ENCODE measurements at regions not wholly inside any gene's neighbourhood (a gene's known extent, or its start where the extent isn't known, plus 50 kb on each side); places are given as distances from the start of the nearest gene placed in this dataset.

DNA sequence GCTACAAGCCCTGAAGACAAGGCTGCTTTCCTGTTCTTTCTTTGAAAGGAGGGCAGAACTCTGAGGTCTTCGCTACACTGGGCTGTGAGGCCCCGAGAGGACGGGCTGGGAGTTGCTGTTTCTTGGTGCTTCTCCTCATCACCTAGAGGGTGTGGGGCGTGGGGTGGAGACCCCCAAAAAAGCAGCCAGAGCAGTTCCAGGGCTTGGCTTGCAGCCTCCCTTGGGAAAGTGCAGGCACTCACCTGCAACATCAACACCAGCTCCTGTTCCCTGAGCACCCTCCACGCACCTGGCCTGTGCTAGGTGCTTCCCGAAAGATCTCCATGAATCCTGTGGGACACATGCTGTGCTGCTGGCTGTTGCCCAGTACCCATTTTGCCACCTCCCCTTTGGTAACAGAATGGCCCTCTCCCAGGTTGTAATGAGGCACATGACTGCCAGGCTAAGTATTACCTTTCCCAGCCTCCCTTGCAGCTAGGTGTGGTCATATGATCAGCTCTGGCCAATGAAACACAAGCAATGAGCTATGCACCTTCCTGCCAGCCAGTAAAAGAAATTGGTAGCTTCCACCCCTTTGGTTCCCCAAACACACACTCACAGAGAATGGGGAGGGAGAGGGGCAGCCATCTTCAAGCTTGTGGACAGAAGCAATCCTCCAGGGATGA is 146.0 kb downstream of the C9orf50 start:
- TF ChIP-seq, protein P1, sequence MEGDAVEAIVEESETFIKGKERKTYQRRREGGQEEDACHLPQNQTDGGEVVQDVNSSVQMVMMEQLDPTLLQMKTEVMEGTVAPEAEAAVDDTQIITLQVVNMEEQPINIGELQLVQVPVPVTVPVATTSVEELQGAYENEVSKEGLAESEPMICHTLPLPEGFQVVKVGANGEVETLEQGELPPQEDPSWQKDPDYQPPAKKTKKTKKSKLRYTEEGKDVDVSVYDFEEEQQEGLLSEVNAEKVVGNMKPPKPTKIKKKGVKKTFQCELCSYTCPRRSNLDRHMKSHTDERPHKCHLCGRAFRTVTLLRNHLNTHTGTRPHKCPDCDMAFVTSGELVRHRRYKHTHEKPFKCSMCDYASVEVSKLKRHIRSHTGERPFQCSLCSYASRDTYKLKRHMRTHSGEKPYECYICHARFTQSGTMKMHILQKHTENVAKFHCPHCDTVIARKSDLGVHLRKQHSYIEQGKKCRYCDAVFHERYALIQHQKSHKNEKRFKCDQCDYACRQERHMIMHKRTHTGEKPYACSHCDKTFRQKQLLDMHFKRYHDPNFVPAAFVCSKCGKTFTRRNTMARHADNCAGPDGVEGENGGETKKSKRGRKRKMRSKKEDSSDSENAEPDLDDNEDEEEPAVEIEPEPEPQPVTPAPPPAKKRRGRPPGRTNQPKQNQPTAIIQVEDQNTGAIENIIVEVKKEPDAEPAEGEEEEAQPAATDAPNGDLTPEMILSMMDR (IDR thresholded peaks at IDR 0.05; ENCODE audit: low read depth, low read length), result no peak
- no peak overlapping the region for H3K4me3 ChIP-seq (ENCODE audit: low read depth, low read length)

DNA sequence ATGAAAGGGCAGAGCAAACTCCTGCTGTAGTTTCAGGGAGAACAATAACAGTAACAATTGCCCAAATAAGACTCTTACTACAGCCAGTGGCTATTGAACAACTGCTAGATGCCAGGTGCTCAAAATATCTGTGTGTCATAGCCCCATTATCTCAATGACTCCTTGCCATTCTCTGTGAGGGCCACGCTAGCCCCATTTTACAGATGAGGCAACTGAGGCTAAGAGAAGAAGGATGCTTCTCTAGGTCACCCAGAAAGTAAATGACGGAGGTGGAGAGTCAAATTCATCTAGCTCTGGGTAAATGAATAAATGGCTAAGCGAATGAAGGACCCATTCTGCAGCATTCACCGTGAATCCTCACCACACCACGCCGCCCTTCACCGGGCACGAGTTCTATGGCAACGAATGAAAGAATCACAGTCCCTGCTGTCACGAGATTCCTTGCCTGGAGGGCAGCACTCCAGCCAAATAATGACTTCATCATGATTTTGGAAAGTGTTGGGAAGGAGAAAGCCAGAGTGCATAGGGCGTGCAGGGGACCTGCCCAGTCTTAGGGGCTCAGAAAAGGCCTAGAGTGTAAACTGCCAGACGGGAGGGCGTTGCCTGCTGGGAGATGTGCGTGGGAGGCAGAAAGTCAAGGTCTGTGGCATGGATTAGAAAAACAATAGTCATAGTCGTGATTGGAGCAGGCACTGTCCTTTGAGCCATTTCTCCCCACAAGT is 147.2 kb downstream of the C9orf50 start:
- H3K4me3 ChIP-seq (ENCODE audit: low read depth, low read length), result no peak overlapping the region
- TF ChIP-seq, protein P1 (IDR thresholded peaks at IDR 0.05; ENCODE audit: low read depth, low read length), result no peak

DNA sequence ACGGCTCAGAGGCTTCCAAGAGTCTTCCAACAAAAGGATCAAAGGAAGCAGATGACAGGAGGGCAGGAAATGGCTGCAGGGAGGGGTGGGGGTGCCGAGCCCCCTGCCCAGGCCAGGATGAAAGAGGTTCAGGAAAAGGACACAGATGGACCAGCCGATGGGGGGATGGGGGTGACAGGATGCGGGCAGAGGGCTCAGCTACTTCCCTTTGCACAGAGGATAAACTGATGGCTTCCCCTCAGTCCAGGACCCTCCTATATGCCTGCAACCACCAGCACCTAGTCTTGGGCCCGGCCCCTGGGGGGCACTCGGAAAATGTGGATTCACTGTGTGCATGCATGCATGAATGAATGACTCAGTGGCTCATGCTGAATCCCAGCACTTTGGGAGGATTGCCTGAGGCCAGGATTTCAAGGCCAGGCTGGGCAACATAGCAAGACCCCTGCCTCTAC is 148.2 kb downstream of the C9orf50 start:
- TF ChIP-seq, protein P1 (IDR thresholded peaks at IDR 0.05; ENCODE audit: low read depth, low read length), result no peak
- H3K4me3 ChIP-seq (ENCODE audit: low read depth, low read length), result no peak overlapping the region

DNA sequence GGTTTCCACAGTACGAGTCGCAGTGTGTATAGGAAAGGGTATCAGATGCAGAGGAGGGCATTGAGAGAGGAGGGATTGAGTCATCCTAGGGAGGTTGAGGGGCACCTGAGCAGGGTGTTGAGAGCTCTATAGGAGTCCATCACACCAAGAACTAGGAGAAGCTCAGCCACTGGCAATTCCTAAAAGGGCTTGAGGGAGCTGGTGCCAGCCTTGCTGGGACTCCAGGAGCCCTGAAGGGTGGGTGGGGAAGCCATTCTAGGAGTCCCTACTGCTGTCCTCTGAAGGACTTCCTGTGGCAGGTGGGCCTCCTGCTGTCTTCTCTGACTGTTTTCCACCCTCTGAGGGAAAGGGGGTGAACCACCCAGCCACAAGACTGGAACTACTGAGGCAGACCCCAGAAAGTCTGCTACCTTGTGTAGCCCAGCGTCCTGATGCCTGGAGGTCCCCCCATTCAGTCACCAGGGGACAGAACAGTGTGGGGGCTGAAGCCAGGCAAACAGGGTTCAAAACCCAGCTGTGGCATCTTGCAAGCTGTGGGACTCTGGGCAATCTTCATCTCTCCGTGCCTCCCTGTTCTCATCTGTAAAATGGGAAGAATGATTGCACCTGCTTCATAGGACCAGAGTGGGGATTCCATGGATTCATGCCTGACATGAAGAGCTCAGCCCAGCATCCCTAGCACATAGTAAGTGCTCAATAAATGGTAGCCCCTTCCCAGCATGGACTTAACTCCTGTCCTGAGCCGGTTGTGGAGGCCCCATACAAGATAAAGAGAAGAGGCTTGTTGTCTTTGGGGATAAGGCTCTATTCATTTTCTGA is 149.5 kb downstream of the C9orf50 start:
- TF ChIP-seq, protein P1 (IDR thresholded peaks at IDR 0.05; ENCODE audit: low read depth, low read length), result no peak
- H3K4me3 ChIP-seq (ENCODE audit: low read depth, low read length), result no peak overlapping the region

DNA sequence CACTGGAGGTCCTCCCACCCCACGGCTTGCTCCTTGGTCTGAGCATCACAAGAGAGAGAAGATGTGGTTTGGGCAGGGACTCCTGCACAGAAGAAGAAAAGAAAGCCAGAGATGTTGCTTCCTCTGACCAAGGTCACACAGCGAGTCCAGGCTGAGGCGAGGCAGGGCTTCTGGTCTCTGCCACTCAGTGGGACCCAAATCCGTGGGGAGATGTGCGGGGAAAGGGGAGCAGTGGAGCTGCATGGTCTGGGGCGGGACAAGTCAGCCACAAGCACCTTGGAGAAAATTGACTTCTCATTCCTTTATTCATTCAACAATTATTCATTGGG is 150.9 kb downstream of the C9orf50 start:
- TF ChIP-seq, protein P1 (IDR thresholded peaks at IDR 0.05; ENCODE audit: low read depth, low read length), result no peak
- H3K4me3 ChIP-seq (ENCODE audit: low read depth, low read length), result no peak overlapping the region

DNA sequence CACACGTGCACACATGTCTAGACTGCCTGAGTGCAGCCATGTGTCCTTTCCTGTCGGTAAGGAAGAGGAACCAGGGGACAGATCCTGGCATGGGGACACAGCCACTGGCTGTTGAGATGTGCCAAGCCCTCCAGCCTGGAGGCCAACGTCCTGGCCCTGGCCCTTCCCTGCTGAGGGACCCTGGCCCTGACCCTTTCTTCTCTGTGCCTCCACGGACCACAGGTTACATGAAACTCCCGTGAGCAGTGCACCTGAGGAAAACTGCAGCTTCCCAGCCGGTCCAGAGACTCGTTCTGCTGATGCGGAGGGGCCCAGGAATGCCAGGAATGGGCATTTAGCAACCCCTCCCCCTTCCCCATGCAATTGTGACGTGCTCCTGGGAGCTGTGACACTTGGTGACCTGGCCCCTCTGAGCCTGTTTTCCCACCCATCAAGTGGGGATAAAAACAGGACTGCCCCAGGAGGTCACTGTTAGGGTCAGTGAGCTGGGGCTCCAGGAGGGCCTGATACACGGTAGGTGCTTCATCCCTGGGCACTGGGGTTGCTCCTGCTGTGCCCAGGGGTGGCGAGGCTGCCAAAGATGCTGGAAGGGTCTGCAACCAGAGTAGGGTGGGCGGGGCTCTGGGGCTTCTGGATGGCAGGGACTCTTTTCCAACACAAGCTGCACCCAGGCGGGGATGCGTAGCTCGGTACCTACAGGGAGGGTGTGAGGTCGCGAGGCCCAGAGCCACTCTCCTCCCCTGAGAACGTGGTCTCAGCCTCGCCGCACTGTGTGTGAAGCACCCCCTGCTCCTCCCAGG is 151.5 kb downstream of the C9orf50 start:
- TF ChIP-seq, protein P1 (IDR thresholded peaks at IDR 0.05; ENCODE audit: low read depth, low read length), result no peak
- H3K4me3 ChIP-seq (ENCODE audit: low read depth, low read length), result no peak overlapping the region

All from WI38 (cell line).